Stimulated activated CD4-positive, alpha-beta T cell treated with anti-CD3 and anti-CD28 coated beads, TNF-alpha, amount 100 ng/mL, for 4 hours (primary cell): ENCODE measurements at regions not wholly inside any gene's neighbourhood (a gene's known extent, or its start where the extent isn't known, plus 50 kb on each side); places are given as distances from the start of the nearest gene placed in this dataset.
A peak's percentile ranks its signal among the peaks of the same experiment; 100 is the strongest.

Source experiments
- DNase-seq, 3 experiments: peaks; one replicate each; pipeline ENCODE4 v3.0.0-alpha.2; 2020; ENCODE audit warnings: low read depth in 3 of 3

DNA sequence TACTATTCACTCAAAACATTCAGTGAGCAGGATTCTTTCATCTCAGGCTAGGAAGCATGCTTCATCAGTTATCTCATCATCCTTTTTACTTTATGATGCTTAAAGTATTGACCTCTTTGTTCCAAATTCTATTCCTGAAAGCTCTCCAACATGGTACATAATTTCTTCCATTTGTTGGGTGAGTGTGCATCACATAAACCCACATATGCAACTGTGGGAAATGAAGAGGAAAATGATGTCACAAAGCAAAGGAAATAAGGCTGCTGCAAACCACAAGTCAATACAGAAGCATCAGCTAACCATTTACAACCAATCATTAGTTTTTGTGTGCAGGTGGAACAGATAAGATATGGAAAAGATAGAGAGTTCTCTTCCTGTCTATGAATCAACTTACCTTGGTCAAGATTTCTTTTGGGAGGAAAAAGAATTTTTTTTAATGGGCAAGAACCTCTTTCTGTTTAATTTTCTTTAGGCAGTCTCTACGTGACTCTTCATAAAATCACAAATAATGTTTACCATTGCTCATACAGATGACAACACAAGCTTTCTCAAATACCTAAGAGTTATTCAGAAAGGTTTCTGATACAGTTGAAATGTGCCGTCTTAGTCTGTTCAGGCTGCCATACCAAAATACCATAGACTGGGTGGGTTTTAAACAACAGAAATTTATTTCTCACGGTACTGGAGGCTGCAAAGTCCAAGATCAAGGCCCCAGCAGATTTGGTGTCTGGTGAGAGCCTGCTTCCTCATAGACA, 259.9 kb downstream of the ADGRG6 start:
- no peak for DNase-seq

DNA sequence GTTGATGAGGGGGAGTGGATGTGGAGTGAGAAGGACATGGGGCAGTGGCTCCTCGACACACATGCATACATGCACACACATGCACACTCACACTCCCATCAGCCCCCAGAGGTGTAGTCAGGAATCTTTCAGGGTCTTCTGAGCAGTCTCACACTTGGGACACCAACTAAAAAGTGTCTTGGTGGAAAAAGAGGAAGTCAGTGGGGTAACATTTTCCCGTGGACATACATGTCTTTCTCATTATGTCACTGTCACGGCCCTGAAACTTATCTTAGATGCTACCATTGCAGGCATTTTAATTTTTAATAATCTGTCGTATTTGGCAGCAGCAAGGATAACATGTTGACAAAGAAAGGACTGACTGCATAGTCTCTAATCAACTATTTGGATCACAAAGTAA, 261.1 kb downstream of the ADGRG6 start:
- DNase-seq, result no peak

GRCh38 chr6:142566628-142567396, 265.0 kb downstream of the ADGRG6 start:
- DNase-seq, result peak; percentile 11 to 37 (median 28)

DNA sequence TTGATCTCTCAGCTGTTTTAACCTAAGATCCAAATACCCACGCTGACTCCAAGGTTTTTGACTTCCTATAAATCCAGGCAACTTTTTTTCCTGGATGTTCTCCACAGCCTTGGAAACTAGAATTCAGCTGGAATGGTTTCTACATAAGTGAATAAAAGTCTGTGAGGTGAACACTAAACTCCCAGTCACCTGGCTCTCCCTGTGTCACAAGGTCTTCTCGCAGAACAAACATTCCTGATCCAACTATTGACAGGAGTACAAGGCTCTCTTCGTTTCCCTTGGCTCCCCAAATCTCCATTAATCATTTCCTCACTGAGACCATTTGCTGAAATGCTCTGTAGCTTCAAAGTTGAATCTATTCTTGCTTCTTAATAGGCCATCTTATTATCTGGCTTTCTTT, 265.7 kb downstream of the ADGRG6 start:
- DNase-seq, result no peak

DNA sequence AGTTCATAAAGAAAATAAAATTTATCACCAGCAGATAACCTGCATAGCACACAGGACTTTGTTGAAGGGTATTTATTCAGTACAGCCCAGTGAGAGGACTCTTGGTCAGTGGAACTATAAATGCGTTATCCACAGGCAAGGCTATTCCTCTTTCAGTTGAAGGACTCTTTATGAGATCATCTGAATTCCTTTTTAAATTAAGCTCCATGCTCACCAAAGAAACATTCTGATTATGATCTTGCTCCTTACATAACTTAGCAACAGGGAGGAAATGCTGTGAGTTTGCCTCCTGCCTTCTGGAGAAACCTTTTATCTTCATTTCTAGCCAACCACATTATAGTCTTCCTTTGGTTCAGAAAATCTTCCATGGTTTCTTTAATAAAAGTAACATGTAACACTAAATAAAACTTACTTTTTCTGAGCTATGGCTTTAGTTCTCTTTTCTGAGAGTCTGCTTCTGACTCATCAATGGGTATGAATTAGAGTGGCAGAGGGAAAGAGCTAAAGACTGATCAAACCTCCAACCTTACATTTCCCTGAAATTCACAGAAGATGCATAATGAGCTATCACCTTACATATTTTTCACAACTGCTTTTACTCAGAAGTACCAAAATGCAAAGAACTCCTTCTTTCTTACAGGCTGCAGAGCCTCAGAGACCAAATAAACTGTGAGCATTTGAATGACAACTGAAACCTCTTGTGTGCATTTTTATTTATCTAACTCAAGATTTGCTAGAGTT, 267.2 kb downstream of the ADGRG6 start:
- DNase-seq, result no peak

DNA sequence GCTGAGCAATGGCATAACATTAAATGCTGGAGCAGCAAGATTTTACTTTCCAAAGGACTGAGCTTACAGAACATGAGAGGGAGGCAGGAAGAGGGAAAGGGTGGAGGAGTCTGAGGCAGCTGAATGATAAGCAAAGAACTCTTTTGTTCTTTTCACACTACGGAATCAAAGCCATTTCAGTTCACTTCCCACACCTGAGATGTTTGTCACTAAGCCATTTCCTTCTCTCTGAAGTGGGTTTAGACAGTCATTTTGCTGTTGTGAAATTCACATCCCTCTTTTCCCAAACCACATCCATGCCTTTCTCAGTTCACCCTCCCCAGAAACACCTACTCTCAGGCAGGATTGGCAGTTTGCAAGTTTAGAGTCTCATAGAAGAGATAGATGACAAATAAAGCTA, 267.9 kb downstream of the ADGRG6 start:
- no peak for DNase-seq

GRCh38 chr6:142570221-142570671, 268.4 kb downstream of the ADGRG6 start:
- DNase-seq, result no peak

DNA sequence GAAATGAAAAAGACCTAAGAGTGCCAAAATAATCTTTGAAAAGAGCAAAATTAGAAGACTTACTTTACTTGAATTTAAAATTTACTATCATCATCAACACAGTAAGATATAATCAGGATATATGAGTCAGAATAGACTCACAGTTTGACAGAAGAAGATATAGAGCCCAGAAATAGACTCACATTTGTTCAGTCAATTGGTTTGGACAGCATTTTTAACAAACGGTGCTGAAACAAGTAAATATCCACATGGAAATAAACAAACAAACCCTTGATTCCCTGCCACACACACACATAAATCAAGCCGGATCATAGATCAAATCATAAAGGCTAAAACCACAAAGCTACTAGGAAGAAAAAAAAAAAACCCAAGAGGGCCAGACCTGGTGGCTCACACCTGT, 291.1 kb downstream of the ADGRG6 start:
- no peak for DNase-seq

GRCh38 chr6:142597836-142598235, 296.0 kb downstream of the ADGRG6 start:
- no peak for DNase-seq

- no peak for DNase-seq
These were observed 299.6 kb downstream of the ADGRG6 start for GRCh38 chr6:142601427-142601826.

- DNase-seq, result no peak
These were observed 301.2 kb downstream of the ADGRG6 start for GRCh38 chr6:142602972-142603371.

- DNase-seq, result no peak
These were observed 304.2 kb downstream of the ADGRG6 start for GRCh38 chr6:142605922-142606485.

- DNase-seq, result no peak
These were observed 311.1 kb downstream of the ADGRG6 start for GRCh38 chr6:142612956-142613355.

DNA sequence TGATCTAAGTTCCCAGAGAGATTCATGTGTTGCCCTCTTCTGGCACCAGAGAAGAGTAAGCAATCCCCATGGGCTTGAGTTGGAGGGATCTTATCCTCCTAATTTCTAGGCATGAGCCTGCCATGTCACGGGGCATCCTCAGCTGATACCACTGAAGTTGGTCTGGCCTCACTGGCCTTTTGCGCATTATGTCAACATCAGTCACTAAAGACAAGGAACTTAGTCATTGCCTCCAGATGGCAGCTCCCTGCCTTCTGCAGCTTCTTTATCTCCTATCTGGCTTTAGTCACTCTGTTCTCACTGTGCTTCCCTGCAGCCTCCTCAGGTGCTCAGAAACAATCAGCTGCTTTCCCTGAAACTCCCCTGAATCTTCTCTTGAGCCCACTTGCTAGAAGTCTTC, 312.2 kb downstream of the ADGRG6 start:
- DNase-seq, result no peak

GRCh38 chr6:142617158-142617557, 315.4 kb downstream of the ADGRG6 start:
- no peak for DNase-seq

DNA sequence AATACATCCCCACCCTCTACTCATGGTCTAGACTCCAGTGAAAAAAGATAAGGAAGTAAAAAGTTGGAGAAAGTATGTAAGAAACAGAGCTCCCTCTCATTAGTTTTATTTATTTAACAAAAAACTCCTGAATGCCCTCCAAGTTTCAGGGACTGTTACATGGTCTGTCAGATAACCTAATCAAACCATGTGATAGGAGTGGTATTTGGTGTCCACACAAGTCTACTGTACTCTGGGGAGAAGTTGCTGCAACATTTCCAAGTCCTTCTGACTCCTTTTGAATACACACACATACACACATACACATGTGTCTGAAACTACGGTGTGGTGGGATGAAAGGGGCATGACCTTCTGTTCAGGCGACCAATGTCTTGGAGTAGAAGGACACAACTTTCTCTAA, 320.0 kb downstream of the ADGRG6 start:
- DNase-seq, result no peak

DNA sequence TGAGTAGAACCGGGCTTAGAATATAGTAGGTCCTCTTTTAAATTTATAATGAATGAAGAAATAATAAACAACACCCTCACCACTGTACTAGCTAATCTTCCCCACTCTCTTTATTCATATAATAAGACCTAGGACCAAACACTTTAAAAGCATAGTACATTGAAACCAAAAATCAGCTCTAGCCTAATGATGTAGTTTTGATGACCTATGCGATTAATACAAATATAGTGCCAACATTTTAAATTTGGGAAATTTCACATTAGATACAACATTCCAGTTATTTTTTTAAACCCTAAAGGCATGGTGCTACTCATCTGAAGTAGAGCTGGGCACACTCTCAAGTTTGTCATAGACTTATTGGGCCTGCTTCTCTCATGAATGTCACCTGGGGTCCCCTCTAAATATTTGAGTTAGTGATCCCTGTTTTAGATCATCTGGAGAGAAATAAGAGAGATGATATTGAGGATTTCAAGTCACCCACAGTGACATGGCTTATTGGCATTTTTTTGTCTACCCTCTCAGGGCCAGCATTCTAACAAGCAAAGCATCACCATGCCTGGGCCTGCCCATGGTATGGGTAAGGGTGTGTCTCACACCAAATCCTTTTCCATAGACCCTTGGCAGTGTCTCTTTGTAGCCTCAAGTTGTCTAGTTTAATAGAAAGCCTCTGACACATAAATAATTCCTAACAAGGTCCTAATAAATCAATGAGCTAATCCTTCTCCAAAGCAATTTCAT, 319.8 kb downstream of the HIVEP2 start:
- DNase-seq, result no peak

- DNase-seq, result no peak
These were observed 317.5 kb downstream of the HIVEP2 start for GRCh38 chr6:142627474-142627873.

DNA sequence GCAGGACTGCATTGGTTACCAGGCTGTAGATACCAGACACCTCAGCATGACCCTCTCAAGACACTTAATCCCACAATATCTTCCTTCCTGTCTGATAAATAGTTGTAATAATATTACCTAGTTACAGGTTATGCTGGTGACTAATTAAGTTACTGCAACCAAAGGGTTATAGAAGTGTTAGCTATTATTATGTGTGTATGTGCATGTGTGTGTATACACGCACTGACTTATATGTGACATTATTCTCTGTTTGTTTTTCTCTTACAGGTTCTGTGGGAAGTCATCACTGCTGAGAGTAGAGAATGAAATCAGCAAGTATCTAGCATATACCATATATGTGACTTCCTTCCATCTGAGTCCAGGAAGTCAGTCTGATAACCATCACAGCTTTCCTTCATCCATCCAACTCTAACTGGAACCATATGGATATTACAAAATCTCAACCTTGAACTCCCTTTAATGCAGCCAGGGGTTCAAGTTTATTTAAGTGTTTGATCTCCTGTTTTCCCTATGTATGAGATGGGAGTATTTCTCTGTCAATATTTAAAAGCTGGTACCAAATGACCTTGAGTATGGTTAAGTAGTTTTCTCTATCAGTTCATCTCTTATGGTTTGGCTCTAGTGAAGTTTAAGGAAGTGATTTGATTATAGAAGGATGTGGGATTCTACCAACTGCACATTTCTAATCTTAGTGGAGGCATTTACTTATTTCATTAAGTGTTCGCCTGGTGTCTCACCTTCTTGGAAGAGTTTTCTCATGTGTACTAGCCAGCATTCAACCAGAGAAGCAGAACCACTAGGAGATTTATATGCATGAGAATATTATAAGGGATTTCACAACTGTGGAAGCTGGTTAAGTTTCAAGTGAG, 313.2 kb downstream of the HIVEP2 start:
- DNase-seq, result no peak

- DNase-seq, result no peak
These were observed 311.7 kb downstream of the HIVEP2 start for GRCh38 chr6:142633317-142633716.
